ENCODE measurements at regions not wholly inside any gene's neighbourhood (a gene's known extent, or its start where the extent isn't known, plus 50 kb on each side); places are given as distances from the start of the nearest gene placed in this dataset.

DNA sequence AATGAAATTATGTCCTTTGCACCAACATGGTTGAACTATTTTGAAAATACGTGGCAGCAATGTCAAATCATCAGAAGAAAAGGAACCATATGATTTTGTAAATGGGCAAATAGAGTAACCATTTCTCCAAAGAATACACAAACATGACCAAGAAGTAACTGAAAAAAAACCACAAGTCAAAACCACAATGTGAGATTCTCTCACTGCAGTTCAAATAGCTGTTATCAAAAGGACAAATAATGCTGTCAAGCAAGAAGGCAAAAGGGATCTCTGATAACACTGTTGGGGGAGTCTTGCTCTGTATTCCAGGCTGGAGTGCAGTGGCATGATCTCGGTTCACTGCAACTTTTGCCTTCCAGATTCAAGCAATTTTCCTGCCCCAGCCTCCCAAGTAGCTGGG is 170.7 kb upstream of the XIST start:
- TF ChIP-seq POLR2A (IDR thresholded peaks at IDR 0.05) (no peak), POLR2AphosphoS5 (IDR thresholded peaks at IDR 0.05) (no peak)
- TF ChIP-seq, protein P1, sequence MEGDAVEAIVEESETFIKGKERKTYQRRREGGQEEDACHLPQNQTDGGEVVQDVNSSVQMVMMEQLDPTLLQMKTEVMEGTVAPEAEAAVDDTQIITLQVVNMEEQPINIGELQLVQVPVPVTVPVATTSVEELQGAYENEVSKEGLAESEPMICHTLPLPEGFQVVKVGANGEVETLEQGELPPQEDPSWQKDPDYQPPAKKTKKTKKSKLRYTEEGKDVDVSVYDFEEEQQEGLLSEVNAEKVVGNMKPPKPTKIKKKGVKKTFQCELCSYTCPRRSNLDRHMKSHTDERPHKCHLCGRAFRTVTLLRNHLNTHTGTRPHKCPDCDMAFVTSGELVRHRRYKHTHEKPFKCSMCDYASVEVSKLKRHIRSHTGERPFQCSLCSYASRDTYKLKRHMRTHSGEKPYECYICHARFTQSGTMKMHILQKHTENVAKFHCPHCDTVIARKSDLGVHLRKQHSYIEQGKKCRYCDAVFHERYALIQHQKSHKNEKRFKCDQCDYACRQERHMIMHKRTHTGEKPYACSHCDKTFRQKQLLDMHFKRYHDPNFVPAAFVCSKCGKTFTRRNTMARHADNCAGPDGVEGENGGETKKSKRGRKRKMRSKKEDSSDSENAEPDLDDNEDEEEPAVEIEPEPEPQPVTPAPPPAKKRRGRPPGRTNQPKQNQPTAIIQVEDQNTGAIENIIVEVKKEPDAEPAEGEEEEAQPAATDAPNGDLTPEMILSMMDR (IDR thresholded peaks at IDR 0.05) = no peak
